RWPE2 (cell line): ENCODE measurements at regions not wholly inside any gene's neighbourhood (a gene's known extent, or its start where the extent isn't known, plus 50 kb on each side); places are given as distances from the start of the nearest gene placed in this dataset.

Experiments used
- ATAC-seq: fragments of 200-7000 bp; cut with Tn5 transposase; 3 replicates; pipeline ENCODE4 v1.9.1; 2021; ENCODE audit warnings: low read depth
- DNase-seq: peaks from one replicate; pipeline ENCODE4 v3.0.0-alpha.2; 2020; ENCODE audit warnings: low spot score
- H3K27ac ChIP-seq: fragments of 450-650 bp; 2 replicates; pipeline ENCODE4 v1.5.1; 2017; ENCODE audit warnings: mild to moderate bottlenecking; ENCODE audit not compliant: poor library complexity, severe bottlenecking
- H3K27me3 ChIP-seq: fragments of 250-450 bp; sonication (Bioruptor Pico); 2 replicates; pipeline ENCODE4 v1.5.1; 2021; ENCODE audit warnings: mild to moderate bottlenecking, moderate library complexity; ENCODE audit not compliant: insufficient read depth, poor library complexity, severe bottlenecking
- H3K36me3 ChIP-seq: fragments of 250-450 bp; sonication (Bioruptor Pico); 2 replicates; pipeline ENCODE4 v1.5.1; 2020; ENCODE audit warnings: low read depth, mild to moderate bottlenecking, moderate library complexity
- H3K4me1 ChIP-seq: fragments of 250-450 bp; sonication (Bioruptor Pico); 2 replicates; pipeline ENCODE4 v1.5.1; 2021; ENCODE audit warnings: mild to moderate bottlenecking, moderate library complexity; ENCODE audit not compliant: insufficient read depth, poor library complexity, severe bottlenecking
- H3K4me3 ChIP-seq: fragments of 250-450 bp; sonication (Bioruptor Pico); 2 replicates; pipeline ENCODE4 v1.5.1; 2021; ENCODE audit warnings: mild to moderate bottlenecking, moderate library complexity; ENCODE audit not compliant: severe bottlenecking
- H3K9me3 ChIP-seq: fragments of 250-450 bp; sonication (Bioruptor Pico); 2 replicates; pipeline ENCODE4 v1.5.1; 2021; ENCODE audit warnings: mild to moderate bottlenecking, moderate library complexity; ENCODE audit not compliant: severe bottlenecking
- TF ChIP-seq, protein P1 (sequence below): fragments of 450-650 bp; IDR thresholded peaks from one replicate; pipeline ENCODE4 v1.5.1; 2017; ENCODE audit warnings: mild to moderate bottlenecking, moderate library complexity; ENCODE audit not compliant: poor library complexity, severe bottlenecking

DNA sequence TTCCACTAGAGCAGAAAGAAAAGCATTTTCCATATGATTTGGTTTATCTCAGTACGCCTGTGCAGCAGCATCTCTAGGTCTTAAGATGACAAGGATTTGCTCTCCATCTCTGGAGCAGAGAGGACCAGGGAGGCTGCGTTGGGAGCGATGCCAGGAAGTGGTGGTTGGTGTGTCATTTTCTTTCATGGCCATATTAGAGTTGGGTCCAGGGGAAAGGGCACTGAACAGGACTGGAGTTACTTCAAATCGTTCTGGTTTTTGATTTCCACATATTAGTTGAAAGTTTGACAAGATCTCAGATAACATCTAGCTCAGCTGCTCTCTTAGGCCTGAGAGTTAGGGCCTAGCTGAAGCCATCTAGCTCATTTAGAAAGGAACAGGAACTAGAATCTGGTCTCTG, 157.7 kb downstream of the ADAMTS15 start:
- Histone ChIP-seq H3K4me3 (no peak overlapping the region), H3K36me3 (no peaks in the 10 kb centered on the region), H3K4me1 (no peaks in the 10 kb centered on the region), H3K27me3 (no peaks in the 10 kb centered on the region), H3K9me3 (no peaks in the 10 kb centered on the region), H3K27ac (no peak overlapping the region)
- DNase-seq (no peak), ATAC-seq (no peak)
- TF ChIP-seq, protein P1, sequence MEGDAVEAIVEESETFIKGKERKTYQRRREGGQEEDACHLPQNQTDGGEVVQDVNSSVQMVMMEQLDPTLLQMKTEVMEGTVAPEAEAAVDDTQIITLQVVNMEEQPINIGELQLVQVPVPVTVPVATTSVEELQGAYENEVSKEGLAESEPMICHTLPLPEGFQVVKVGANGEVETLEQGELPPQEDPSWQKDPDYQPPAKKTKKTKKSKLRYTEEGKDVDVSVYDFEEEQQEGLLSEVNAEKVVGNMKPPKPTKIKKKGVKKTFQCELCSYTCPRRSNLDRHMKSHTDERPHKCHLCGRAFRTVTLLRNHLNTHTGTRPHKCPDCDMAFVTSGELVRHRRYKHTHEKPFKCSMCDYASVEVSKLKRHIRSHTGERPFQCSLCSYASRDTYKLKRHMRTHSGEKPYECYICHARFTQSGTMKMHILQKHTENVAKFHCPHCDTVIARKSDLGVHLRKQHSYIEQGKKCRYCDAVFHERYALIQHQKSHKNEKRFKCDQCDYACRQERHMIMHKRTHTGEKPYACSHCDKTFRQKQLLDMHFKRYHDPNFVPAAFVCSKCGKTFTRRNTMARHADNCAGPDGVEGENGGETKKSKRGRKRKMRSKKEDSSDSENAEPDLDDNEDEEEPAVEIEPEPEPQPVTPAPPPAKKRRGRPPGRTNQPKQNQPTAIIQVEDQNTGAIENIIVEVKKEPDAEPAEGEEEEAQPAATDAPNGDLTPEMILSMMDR: no peak

DNA sequence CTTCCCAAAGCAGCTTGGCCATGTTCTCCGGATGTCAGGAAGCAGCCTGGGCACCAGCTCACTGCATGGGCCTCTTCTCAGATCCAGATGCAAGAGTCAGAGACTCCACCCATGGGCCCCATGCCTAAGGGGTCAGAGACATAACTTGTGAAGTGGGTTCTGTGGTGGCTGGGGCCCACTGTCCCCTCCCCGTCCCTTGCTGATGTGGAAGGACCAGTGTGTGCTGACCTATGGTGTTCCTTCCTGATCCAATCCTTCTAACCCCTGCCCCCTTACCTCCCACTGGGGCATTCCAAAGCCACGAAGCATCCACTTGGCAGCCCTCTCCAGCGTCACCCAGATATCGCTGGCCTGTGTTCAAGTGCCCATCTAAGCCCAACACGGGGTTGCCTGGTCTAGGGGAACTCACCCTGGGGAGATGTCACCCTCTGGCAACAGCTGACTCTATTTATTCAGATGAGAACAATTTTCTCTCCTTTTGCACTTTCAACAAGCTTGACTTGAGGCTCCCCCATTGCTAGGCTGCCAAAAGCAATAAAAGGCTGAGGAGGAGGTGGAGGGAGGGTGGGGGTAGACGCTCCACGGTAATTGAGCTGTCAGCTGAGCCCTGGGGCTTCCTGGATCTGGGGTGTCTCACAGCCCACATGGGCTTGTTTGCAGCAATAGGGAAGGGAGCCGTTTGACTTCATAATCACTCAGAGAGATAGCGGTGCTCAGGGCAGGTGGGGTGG, 158.5 kb downstream of the ADAMTS15 start:
- Histone ChIP-seq H3K9me3 (no peaks in the 10 kb centered on the region), H3K27ac (no peak overlapping the region), H3K4me1 (peaks cover 6% of the 10 kb centered on the region), H3K36me3 (no peaks in the 10 kb centered on the region), H3K4me3 (no peak overlapping the region), H3K27me3 (no peaks in the 10 kb centered on the region)
- ATAC-seq (no peak), DNase-seq (no peak)
- TF ChIP-seq, protein P1: no peak

DNA sequence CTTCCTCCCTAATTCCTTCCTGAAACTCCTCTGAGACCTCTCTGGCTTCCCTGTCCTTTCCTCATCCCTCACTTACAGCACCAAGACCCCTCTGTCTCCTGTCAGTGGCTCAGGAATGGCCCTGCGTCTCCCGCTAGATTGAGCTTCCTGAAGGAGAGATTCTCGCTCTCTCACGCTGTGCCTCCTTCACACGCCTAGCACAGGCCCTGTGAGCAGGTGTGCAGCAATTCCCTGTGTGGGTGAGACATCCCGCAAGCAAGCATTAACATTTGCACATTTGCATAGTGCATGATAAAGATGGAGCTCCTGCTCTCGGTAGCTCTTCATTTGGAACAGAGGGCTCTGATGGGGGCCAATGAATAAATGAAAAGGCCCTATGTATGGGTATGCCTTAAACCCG, 159.8 kb downstream of the ADAMTS15 start:
- TF ChIP-seq, protein P1: no peak
- Histone ChIP-seq H3K27ac (no peak overlapping the region), H3K4me1 (peaks cover 10% of the 10 kb centered on the region), H3K4me3 (no peak overlapping the region), H3K9me3 (no peaks in the 10 kb centered on the region), H3K27me3 (no peaks in the 10 kb centered on the region), H3K36me3 (no peaks in the 10 kb centered on the region)
- ATAC-seq (no peak), DNase-seq (no peak)

DNA sequence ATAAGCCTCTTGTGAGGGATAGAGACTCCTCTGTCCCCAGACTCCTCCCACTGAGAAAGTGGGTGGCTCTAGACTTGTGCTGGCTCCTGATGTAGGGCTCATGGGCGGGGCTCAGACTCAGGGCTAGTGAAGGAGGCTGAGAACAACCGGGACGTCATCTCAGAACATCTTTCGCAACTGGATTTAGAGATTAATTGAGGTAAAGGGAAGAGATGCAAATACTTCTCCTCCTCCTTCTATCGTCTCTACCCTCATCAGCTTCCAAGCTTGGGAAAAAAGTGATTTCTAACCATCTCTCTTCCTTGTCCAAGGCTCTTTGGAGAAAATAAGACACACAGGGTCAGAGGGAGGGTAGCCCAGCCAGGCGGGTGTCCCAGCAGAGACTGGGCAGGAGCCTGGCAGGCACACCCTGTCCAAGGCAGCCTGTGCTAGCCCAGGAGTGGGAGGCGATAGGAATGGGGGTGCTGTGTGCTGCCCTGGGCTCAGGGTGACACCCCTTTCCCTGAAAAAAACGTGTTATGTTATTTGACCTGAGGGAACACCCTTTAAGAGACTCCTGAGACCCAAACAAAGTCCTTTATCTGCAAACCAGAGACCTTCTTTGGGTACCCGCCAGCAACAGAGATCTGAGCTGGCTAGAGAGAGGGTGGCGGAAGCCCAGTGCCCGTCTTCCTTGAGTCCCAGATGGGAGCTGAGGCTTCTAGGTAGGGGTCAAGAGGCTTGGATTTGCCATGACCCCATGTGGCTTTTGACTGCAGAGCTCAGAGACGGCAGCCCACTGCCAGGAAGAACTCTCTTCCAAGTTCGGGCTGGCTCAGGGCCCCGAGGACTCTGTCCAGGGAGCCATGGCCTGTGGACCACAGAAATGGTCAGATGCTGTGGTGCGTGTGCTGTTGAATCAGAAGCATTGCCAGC, 160.9 kb downstream of the ADAMTS15 start:
- Histone ChIP-seq H3K36me3 (no peaks in the 10 kb centered on the region), H3K4me1 (peaks cover 10% of the 10 kb centered on the region), H3K4me3 (no peak overlapping the region), H3K27ac (no peak overlapping the region), H3K9me3 (no peaks in the 10 kb centered on the region), H3K27me3 (no peaks in the 10 kb centered on the region)
- peak; percentile 75 for ATAC-seq
- DNase-seq: no peak
- TF ChIP-seq, protein P1: no peak
